SK-N-SH (cell line): ENCODE measurements at regions not wholly inside any gene's neighbourhood (a gene's known extent, or its start where the extent isn't known, plus 50 kb on each side); places are given as distances from the start of the nearest gene placed in this dataset.
A peak's percentile ranks its signal among the peaks of the same experiment; 100 is the strongest.

ENCODE experiments used
- CTCF ChIA-PET: fragments of 300-600, 350-600 bp; formaldehyde crosslinking; extraction: SDS; loops from one replicate; lab custom pipeline; 2021; lab: Yijun Ruan, JAX
- POLR2A ChIA-PET: fragments of 350-600 bp; sonication (Branson Sonifier 250); formaldehyde crosslinking; extraction: SDS; loops from one replicate; lab custom pipeline; 2020; ENCODE audit warnings: antibody characterized with exemption, inconsistent platforms; lab: Yijun Ruan, JAX
- DNase-seq: peaks from one replicate; pipeline ENCODE4 v3.0.0; 2012
- H2AFZ ChIP-seq: fragments of 200-600 bp; sonication (generic); 2 replicates; pipeline ENCODE4 v1.8.1; 2016; ENCODE audit warnings: antibody characterized with exemption, mild to moderate bottlenecking, low read depth
- H3F3A ChIP-seq: fragments of 200-600 bp; sonication (generic); replicated peaks from 2 replicates; pipeline ENCODE3; 2016; ENCODE audit warnings: antibody characterized with exemption, mild to moderate bottlenecking; ENCODE audit not compliant: insufficient read depth
- H3K27ac ChIP-seq, 2 experiments: fragments of 200-500 bp in 1 of 2; fragments of 200-600 bp in 1 of 2; sonication (Bioruptor generic) in 1 of 2; sonication (generic), shearing (Covaris generic) in 1 of 2; 2 replicates each; pipeline versions ENCODE4 v1.5.1 to v1.6.1; 2014 to 2016; ENCODE audit warnings: low read depth in 2 of 2, inconsistent platforms in 1 of 2, low read length in 1 of 2, mild to moderate bottlenecking in 1 of 2, mixed read lengths in 1 of 2
- H3K27me3 ChIP-seq: fragments of 200-600 bp; sonication (generic), shearing (Covaris generic); 2 replicates; pipeline ENCODE4 v1.6.1; 2016; ENCODE audit warnings: mixed run types; ENCODE audit not compliant: insufficient read depth
- H3K36me3 ChIP-seq, 2 experiments: fragments of 200-500 bp in 1 of 2; fragments of 200-600 bp in 1 of 2; sonication (Bioruptor generic) in 1 of 2; sonication (generic) in 1 of 2; replicated peaks in 1 of 2; 2 replicates each; pipeline versions ENCODE3 to v1.5.1; 2014 to 2016; ENCODE audit warnings: low read length in 1 of 2, mild to moderate bottlenecking in 1 of 2; ENCODE audit not compliant: insufficient read depth in 2 of 2, control insufficient read depth in 1 of 2
- H3K4me1 ChIP-seq, 2 experiments: fragments of 200-500 bp in 1 of 2; fragments of 200-600 bp in 1 of 2; sonication (Bioruptor generic) in 1 of 2; sonication (generic), shearing (Covaris generic) in 1 of 2; 2 replicates each; pipeline versions ENCODE4 v1.5.1 to v1.6.1; 2014 to 2016; ENCODE audit warnings: low read depth in 1 of 2, low read length in 1 of 2, mixed run types in 1 of 2; ENCODE audit not compliant: insufficient read depth in 2 of 2, control insufficient read depth in 1 of 2
- H3K4me2 ChIP-seq: fragments of 200-600 bp; sonication (generic), shearing (Covaris generic); 2 replicates; pipeline ENCODE4 v1.6.1; 2017; ENCODE audit warnings: mixed run types
- H3K4me3 ChIP-seq, 2 experiments: fragments of 200-500 bp in 1 of 2; fragments of 200-600 bp in 1 of 2; sonication (Bioruptor generic) in 1 of 2; sonication (generic), shearing (Covaris generic) in 1 of 2; 2 replicates each; pipeline versions ENCODE4 v1.5.1 to v1.8.1; 2014 to 2016; ENCODE audit warnings: low read depth in 2 of 2, inconsistent platforms in 1 of 2, low read length in 1 of 2, mild to moderate bottlenecking in 1 of 2, mixed read lengths in 1 of 2, moderate library complexity in 1 of 2
- H3K79me2 ChIP-seq: fragments of 200-600 bp; sonication (generic); 2 replicates; pipeline ENCODE4 v1.8.1; 2017; ENCODE audit warnings: mild to moderate bottlenecking; ENCODE audit not compliant: insufficient read depth
- H3K9ac ChIP-seq: fragments of 200-600 bp; sonication (generic); 2 replicates; pipeline ENCODE4 v1.6.1; 2017; ENCODE audit warnings: mixed run types
- H3K9me2 ChIP-seq: fragments of 200-600 bp; sonication (generic); 2 replicates; pipeline ENCODE4 v1.6.1; 2017; ENCODE audit warnings: mixed run types
- H3K9me3 ChIP-seq: fragments of 200-600 bp; sonication (generic); 2 replicates; pipeline ENCODE4 v1.6.1; 2017; ENCODE audit warnings: mixed run types, mild to moderate bottlenecking, moderate library complexity
- H4K20me1 ChIP-seq: fragments of 200-600 bp; sonication (generic); 2 replicates; pipeline ENCODE4 v1.6.1; 2017; ENCODE audit warnings: mild to moderate bottlenecking, mixed run types; ENCODE audit not compliant: insufficient read depth
- EZH2phosphoT487 ChIP-seq: fragments of 200-600 bp; sonication (generic); IDR thresholded peaks from 2 replicates; pipeline ENCODE4 v1.6.1; 2017; ENCODE audit warnings: low read depth, mixed run types, mild to moderate bottlenecking, antibody characterized with exemption, moderate library complexity, borderline replicate concordance
- FOXJ3 ChIP-seq: sonication (generic); formaldehyde crosslinking; IDR thresholded peaks from 2 replicates; pipeline ENCODE4 v1.5.1; 2020; ENCODE audit warnings: mild to moderate bottlenecking, missing genetic modification reagents
- GABPA ChIP-seq: IDR thresholded peaks from 2 replicates; pipeline ENCODE4 v1.4.0; 2012; ENCODE audit warnings: low read depth, mild to moderate bottlenecking
- JUND ChIP-seq: IDR thresholded peaks from 2 replicates; pipeline ENCODE4 v1.4.0; 2012
- NFIC ChIP-seq: IDR thresholded peaks from 2 replicates; pipeline ENCODE4 v1.4.0; 2012; ENCODE audit warnings: borderline replicate concordance
- NRF1 ChIP-seq: IDR thresholded peaks from 2 replicates; pipeline ENCODE4 v1.6.1; 2012; ENCODE audit warnings: low read depth, mild to moderate bottlenecking, low read length
- POLR2AphosphoS5 ChIP-seq: IDR thresholded peaks from 2 replicates; pipeline ENCODE4 v1.6.1; 2012; ENCODE audit warnings: low read depth, low read length
- RAD21 ChIP-seq: IDR thresholded peaks from 2 replicates; pipeline ENCODE4 v1.6.1; 2012; ENCODE audit warnings: mild to moderate bottlenecking, low read length
- RCOR1 ChIP-seq: fragments of 150-350 bp; IDR thresholded peaks from 2 replicates; pipeline ENCODE4 v1.6.1; 2017; ENCODE audit warnings: antibody characterized with exemption, low read length
- RXRA ChIP-seq: IDR thresholded peaks from 2 replicates; pipeline ENCODE4 v1.4.0; 2012; ENCODE audit warnings: low read depth, mild to moderate bottlenecking, borderline replicate concordance
- TAF1 ChIP-seq: IDR thresholded peaks from 2 replicates; pipeline ENCODE4 v1.6.1; 2012; ENCODE audit warnings: low read depth, mild to moderate bottlenecking, low read length, moderate library complexity, borderline replicate concordance
- WGBS: methylation state at CpG from one replicate; pipeline ENCODE4 v1.1.6; 2017; ENCODE audit warnings: low lambda C conversion rate; 5-methylcytosine and 5-hydroxymethylcytosine counted together
- TF ChIP-seq, protein P1 (sequence below): fragments of 200-600 bp; sonication (generic); IDR thresholded peaks from 2 replicates; pipeline ENCODE4 v1.6.1; 2017; ENCODE audit warnings: antibody characterized with exemption, mild to moderate bottlenecking, moderate library complexity
- TF ChIP-seq, protein P2 (sequence below): IDR thresholded peaks from 2 replicates; pipeline ENCODE4; 2012
- TF ChIP-seq, protein P3 (sequence below): IDR thresholded peaks from 2 replicates; pipeline ENCODE4 v1.4.0; 2012; ENCODE audit warnings: low read depth
- TF ChIP-seq, protein P4 (sequence below): IDR thresholded peaks from 2 replicates; pipeline ENCODE4 v1.4.0; 2012; ENCODE audit warnings: low read depth, borderline replicate concordance

DNA sequence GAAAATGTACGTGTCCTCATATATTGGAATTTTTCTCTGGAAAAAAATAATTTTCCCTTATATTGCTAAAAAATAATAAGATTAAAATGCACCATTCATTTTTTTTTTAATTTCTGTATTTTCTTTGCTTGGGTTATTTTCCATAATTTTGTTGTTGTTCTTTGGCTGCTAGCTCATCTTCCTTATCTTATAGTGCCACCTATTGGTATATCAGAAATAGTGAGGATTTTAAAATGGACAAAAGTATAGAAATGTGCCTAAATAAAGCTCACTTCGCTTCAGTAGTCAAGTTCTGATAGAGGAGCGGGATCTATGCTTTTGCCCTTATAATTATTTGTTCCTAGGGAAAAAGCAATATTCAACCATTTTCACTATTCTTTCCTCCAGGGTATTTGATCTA lies 134.8 kb downstream of the NAP1L3 start:
- no peaks in the 10 kb centered on the region for H3K9me2 ChIP-seq
- no peaks in the 10 kb centered on the region for H4K20me1 ChIP-seq
- CTCF ChIA-PET = interaction anchor here (0.6 to 2.7 kb wide), 9 partner anchors 9 to 125 kb away, joined by 3 to 12 read pairs (median 4); no protein-coding TSS in a partner anchor
- no peaks in the 10 kb centered on the region for H3K4me1 ChIP-seq
- no peaks in the 10 kb centered on the region for H3K36me3 ChIP-seq
- H3K9me3 ChIP-seq = no peaks in the 10 kb centered on the region
- POLR2A ChIA-PET = no interaction called here
- H3K9ac ChIP-seq = no peak overlapping the region
- no peaks in the 10 kb centered on the region for H3F3A ChIP-seq
- H3K4me2 ChIP-seq = no peak overlapping the region
- DNase-seq = peak; percentile 4
- H3K4me3 ChIP-seq = no peak overlapping the region
- no peak for TF ChIP-seq RXRA
- peak; percentile 65 for TF ChIP-seq RAD21
- TF ChIP-seq, protein P1, sequence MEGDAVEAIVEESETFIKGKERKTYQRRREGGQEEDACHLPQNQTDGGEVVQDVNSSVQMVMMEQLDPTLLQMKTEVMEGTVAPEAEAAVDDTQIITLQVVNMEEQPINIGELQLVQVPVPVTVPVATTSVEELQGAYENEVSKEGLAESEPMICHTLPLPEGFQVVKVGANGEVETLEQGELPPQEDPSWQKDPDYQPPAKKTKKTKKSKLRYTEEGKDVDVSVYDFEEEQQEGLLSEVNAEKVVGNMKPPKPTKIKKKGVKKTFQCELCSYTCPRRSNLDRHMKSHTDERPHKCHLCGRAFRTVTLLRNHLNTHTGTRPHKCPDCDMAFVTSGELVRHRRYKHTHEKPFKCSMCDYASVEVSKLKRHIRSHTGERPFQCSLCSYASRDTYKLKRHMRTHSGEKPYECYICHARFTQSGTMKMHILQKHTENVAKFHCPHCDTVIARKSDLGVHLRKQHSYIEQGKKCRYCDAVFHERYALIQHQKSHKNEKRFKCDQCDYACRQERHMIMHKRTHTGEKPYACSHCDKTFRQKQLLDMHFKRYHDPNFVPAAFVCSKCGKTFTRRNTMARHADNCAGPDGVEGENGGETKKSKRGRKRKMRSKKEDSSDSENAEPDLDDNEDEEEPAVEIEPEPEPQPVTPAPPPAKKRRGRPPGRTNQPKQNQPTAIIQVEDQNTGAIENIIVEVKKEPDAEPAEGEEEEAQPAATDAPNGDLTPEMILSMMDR = peak; percentile 69
- H2AFZ ChIP-seq = no peak overlapping the region
- no peaks in the 10 kb centered on the region for H3K27me3 ChIP-seq
- 15% methylated on average over 3 of the region's 3 CpGs for WGBS
- H3K79me2 ChIP-seq = no peaks in the 10 kb centered on the region
- H3K27ac ChIP-seq = no peak overlapping the region

DNA sequence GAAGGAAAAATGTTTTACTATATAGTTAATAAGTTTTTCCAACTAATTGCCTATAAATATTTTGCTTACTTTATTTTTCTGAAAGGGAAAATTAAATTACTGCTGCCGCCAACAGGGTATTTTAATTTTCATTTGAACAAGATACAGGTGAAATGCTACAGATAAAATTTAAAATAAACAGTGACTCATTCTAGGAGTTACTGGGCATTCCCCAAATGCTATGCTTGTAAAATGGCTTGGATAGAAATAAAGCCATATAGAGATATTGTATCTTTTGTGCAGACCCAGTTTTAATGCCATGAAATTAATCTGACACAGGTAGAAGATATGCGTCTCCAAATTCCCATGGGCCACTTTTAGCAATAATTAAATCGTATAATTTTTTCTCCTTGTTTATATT lies 144.5 kb downstream of the NAP1L3 start:
- TF ChIP-seq RXRA = no peak
- TF ChIP-seq JUND = no peak
- TF ChIP-seq NRF1 = no peak
- TF ChIP-seq RCOR1 = no peak
- no peak for TF ChIP-seq EZH2phosphoT487
- TF ChIP-seq, protein P2, sequence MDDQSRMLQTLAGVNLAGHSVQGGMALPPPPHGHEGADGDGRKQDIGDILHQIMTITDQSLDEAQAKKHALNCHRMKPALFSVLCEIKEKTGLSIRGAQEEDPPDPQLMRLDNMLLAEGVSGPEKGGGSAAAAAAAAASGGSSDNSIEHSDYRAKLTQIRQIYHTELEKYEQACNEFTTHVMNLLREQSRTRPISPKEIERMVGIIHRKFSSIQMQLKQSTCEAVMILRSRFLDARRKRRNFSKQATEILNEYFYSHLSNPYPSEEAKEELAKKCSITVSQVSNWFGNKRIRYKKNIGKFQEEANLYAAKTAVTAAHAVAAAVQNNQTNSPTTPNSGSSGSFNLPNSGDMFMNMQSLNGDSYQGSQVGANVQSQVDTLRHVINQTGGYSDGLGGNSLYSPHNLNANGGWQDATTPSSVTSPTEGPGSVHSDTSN = no peak
- TF ChIP-seq GABPA = no peak
- TF ChIP-seq FOXJ3 (CRISPR knock-in tag) = no peak
- no peak for TF ChIP-seq TAF1
- no peak for TF ChIP-seq POLR2AphosphoS5
- TF ChIP-seq, protein P3, sequence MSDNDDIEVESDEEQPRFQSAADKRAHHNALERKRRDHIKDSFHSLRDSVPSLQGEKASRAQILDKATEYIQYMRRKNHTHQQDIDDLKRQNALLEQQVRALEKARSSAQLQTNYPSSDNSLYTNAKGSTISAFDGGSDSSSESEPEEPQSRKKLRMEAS = no peak
- TF ChIP-seq NFIC = no peak
- TF ChIP-seq, protein P1 = no peak
- TF ChIP-seq, protein P4, sequence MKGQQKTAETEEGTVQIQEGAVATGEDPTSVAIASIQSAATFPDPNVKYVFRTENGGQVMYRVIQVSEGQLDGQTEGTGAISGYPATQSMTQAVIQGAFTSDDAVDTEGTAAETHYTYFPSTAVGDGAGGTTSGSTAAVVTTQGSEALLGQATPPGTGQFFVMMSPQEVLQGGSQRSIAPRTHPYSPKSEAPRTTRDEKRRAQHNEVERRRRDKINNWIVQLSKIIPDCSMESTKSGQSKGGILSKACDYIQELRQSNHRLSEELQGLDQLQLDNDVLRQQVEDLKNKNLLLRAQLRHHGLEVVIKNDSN = no peak
- H4K20me1 ChIP-seq = no peaks in the 10 kb centered on the region
- no peaks in the 10 kb centered on the region for H3F3A ChIP-seq
- no peaks in the 10 kb centered on the region for H3K9me3 ChIP-seq
- 5% methylated on average over 3 of the region's 3 CpGs for WGBS
- no peak overlapping the region for H3K4me2 ChIP-seq
- DNase-seq = no peak
- H3K9me2 ChIP-seq = no peaks in the 10 kb centered on the region
- H2AFZ ChIP-seq = no peak overlapping the region
- no peak overlapping the region for H3K9ac ChIP-seq
- H3K27me3 ChIP-seq = no peaks in the 10 kb centered on the region
- no peaks in the 10 kb centered on the region for H3K36me3 ChIP-seq
- H3K79me2 ChIP-seq = no peaks in the 10 kb centered on the region
- ChIA-PET CTCF (interaction anchor here (2.2 kb wide), 1 partner anchor 9 kb away, joined by 12 read pairs; no protein-coding TSS in a partner anchor), POLR2A (no interaction called here)
- H3K4me3 ChIP-seq = no peak overlapping the region
- H3K27ac ChIP-seq = no peak overlapping the region
- H3K4me1 ChIP-seq = no peaks in the 10 kb centered on the region
